HG02759 (cell line): ENCODE measurements at regions not wholly inside any gene's neighbourhood (a gene's known extent, or its start where the extent isn't known, plus 50 kb on each side); places are given as distances from the start of the nearest gene placed in this dataset.

Source experiments
- ATAC-seq: cut with Tn5 transposase; IDR thresholded peaks from one replicate; pipeline ENCODE4 v1.9.1; 2021; ENCODE audit warnings: mild to moderate bottlenecking, moderate library complexity; ENCODE audit not compliant: unreplicated experiment

DNA sequence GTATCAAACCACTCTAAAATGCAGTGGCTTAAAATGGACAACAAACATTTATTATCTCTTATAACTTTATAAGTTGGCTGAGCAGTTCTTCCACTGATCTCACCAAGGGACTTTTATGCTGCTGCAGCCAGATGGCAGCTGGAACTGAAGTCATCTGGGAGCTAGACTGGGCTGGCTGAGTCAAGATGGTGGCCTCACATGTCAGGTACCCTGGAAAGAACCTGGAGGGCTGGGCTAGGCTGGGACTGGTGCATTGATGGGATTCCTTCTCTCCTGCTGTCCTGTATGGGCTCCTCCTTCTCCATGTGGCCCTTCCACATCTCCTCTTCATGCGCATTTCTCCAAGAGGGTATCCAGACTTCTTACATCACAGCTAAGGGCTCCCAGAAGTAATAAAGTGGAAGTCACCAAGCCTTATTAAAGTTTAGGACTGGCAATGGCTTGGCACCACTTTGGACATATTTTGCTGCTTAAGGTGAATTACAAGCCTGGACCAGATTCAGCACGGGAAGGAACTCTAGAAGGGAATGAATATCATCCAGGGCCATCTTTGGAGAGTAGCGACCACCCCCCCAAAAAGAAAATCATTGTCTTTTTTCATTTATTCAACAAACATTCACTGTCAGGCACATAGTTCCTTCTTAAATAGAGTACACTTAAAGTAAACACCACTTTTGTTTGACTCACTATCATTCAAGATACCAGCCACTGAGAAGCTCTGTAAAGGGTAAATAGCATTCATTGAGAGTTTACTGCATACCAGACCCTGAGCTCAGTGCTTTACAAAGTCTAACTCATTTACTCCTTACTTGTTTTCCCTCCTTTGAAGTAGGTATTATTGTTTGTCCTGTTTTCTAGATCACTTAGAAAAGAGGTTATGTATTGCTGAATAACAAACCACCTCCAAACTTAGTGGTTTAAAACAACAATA lies 138.0 kb downstream of the ZFP36L2 start:
- no peak for ATAC-seq

DNA sequence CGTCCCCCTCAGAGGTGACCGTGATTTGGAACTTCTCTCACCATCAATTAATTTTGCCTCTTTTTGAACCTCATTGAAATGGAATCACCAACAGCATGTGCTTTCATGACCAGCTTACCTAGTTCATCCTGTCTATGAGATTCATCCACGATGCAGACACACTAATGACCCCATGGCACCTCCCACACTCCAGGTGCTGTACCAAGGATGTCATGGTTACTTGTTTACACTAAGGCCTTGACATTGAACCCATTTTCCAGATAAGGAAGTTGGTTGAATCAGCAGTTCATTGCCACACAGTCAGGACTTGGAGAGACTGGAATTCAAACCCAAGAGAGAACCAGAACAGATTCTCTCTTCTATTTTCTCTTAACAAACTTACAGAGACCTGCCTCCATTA lies 139.0 kb downstream of the ZFP36L2 start:
- no peak for ATAC-seq

DNA sequence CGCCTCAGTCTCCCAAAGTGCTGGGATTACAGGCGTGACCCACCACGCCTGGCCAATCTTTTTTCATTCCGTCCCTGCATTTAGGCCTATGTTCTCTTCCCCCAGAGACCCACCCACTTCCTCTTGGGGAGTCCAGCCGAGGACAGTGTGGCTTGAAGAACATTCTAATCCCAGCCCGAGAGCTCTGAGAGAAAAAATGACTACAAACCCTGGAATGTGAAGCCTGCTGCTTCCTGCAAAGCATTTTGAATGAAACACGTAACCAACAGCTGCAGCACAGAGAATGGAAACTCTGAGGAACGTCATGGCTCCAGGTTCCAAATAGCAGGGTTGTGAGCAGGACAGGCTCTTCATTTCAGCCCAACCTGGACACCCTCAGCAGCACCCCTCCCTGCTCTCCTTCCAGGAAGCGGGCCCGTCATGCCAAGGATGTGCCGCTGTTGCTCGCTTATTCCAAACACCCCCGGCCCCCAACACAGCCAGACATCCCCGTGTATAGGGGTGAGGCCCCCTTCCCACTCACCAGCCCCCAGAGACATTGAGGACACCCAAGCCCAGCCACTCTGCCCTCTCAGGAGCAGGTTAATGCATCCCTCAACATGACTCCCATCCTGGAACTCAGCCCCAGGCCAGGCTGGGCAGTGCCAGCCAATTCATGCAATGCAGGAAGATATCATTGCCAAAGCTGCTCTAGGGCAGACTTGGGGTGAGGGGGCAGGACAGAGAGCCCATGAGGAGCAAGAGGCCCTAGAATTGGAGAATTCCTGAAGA lies 139.8 kb downstream of the ZFP36L2 start:
- no peak for ATAC-seq

DNA sequence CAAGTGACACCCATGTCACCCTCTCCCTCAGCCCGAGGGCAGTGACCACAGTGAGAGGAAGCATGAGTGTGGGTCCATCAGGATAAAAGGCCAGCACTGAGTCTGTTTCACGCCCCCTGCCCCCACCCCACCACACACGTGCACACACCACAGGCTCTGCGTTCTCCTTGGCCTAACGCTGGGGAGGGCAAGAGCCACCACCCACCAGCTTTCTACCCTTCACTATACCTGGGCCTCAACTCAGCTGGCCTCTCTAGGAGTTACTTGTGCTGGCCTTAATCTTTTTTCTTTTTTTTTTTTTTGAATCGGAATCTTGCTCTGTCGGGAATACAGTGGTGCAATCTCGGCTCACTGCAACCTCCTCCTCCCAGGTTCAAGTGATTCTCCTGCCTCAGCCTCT lies 140.5 kb downstream of the ZFP36L2 start:
- no peak for ATAC-seq

DNA sequence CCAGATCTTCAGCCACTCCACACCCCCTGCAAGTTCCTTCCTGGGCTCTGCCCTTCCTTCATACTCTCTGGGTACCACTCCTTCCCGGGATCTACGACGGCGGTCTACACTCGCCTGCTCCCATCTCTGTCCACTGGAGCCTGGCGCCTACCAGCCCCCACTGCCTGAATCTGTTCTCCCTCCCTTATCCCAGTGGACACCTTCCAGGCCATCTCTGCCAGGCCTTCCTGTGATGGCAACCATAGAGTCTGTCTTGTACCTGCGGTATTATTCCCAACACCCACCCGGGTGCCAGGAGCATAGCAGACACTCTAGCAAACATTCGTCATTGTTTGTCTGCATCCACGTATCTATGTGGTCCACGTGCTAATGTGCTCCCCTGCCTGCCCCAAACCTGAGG lies 140.9 kb downstream of the ZFP36L2 start:
- ATAC-seq: no peak

DNA sequence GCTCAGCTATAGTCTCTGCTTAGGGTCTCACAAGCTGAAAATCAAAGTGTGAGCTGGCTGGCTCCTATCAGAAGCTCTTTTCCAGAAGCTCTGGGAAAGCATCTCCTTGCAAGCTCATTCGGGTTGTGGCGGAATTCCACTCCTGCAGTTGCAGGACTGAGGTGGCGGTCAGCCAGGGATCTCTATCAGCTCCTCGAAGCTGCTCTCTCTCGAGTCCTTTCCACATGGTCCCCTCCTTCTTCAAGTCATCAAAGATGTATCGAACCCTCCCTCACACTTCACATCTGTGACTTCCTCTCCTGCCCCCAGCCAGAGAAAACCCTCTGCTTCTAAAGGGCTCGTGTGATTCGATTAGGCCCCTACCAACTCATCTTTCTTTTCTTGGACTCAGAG lies 141.7 kb downstream of the ZFP36L2 start:
- no peak for ATAC-seq

DNA sequence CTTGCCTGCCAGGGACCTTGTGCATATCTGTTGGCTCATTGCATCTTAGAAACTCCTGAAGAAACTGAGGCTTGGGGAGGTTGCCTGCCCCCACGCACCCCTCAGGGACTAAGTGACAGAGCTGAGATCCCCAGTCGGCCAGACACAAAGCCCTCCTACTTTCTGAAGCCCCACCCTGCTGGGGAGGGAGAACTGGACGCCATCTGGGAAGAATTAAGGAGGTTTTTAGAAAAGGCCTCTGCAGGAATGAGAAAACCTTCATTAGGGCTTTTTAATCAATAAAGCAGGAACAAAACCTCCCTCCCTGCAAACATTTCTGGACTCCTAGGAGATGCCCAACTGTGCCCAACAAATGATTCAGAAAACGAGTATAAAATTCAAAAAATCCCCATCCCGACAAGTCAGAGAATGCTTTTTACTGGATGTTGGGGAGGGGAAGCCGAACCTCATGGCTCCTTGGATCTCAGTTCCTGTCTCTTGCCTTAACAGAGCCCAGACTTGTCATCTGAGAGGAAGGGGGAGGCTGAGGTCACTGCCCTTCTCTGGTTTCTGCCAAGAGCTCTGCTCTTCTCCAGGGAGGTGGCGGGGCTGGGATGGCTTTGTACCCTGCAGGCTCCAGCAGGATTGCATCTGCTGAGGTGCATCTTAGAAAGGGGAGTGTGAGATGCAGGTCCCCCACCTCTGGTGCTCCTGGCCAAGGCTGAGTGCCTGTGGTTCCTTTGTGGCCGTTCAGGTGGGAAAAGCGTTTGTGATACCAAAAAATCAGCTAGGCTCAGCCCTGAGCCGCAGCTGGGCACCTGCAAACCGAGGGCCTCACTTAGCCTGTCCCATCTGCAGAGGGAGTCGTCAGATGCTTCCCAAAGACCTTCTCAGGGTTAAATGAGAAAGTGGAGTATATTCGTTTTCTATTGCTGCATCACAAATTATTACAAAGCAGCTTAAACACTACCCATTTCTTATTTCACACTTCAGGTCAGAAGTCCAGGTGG lies 142.4 kb downstream of the ZFP36L2 start:
- ATAC-seq: no peak

DNA sequence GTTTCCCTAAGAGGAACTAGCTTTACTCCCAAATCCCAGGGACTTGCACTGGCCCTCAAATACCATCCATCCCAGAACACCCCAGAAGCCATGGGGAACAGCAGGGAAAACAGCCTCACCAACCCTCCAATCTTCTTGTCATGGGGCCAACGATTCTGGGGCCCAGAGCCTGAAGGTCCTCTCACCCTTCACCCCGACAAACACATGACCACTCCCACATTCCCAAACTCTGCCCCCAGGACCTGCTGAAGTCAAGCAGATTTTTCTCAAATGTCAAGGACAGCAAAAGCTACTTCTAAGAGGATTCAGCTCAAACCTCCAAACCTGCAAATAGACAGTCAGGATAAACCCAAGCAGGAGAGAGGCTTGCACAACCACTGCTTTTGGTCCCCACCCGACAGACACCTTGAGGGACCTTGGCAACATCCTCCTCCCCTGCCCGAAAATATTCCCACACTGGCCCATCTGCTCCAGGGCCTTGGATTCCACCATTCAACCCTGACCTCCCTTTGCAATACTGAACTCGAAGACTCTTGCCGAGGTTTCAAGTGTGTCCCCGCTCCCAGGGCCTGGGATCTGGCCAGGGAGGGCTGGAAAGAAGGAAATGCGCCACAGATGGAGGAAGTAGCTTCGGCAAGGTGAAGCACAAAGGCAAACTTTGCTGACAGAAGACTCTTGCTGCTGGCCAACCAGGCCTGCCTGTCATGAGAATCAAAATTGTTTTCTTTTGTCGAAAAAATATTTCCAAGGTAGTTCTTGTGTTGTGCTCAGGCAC lies 143.3 kb downstream of the ZFP36L2 start:
- ATAC-seq: no peak

DNA sequence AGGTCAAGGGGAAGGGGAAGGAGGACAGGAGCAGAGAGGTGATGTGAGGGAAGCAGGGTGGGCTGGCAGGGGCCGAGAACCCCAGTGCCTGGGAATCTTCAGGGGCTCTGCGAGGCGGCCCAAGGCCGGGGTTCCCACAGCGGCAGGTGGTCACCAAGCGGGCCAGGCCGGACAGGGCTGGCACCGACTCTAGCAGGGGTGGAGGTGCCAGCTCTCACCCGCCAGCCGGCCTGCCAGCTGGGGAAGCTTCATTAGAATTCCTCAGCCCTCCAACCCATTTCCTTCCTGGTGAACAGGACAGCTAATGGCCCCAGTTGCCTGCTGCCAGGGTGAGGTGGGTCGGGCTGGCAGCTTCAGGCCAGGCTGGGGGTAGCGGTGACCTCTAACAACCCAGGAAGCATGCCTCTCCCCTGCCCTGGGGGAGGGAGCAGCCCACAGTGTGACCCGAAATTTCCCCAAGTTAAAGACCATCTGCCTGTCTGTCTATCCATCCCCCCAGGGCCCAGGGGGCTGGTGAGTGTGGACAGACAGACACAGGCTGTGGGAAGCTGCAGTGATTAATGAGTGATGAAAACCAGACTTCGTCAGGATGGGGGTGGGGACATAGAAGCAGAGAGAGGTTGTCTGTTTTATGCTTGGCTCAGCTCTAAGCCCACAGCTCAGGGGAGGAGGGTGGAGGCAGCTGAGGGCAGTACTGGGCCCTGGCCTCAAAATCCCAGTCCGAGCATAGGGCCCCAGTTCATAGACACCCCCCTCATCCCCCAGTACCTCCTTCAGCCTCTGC lies 144.1 kb downstream of the ZFP36L2 start:
- ATAC-seq: no peak

DNA sequence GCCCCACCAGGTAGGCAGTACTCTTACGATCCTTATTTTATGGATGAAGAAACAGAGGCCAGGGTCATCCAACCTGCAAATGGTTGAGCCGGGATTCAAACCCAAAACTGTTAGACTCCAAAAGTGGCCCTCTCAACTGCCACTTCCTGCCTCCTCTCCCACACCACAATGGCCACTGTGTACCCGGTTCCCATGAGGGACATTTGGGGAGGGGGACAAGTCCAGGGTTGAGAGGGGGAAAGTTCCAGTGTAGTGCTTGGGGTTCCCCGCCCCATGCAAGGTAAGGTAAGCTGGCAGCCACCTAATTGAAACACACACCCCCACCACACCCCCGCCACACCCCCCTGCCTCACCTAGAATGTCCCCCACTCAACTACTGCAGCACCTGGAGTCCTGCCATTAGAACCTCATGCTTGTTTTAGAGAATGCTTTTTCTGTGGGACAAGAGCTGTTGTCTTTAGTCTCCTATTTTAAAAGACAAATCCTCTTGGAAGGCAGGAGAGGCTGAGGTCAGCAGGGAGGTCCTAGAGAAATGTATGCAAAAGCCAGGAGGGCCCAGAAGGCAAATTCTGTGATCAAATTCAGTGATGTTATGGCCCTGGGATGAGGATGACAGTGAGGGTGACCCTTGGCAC lies 145.2 kb downstream of the ZFP36L2 start:
- ATAC-seq: no peak

DNA sequence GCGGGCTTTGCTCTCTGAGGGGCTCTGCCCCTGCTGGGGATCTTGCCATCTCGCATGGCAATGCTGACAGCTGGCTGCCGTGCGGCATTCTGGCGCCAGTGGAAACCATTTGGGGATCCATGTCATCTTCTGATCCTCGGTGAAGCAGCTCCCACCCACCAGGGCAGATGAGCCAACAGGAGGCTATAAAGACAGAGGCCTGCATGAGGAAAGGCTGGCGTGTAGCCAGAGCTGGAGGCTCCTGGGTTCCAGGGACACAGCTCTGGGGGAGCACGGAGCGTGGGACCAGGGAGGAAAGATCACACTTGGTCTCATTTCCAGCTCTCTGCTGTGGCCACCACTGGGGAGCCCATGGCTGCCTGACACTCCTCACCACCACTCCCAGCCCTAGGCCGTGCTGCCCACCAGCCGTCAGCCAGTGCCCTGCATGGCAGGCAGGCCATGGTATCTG lies 145.8 kb downstream of the ZFP36L2 start:
- ATAC-seq: no peak

DNA sequence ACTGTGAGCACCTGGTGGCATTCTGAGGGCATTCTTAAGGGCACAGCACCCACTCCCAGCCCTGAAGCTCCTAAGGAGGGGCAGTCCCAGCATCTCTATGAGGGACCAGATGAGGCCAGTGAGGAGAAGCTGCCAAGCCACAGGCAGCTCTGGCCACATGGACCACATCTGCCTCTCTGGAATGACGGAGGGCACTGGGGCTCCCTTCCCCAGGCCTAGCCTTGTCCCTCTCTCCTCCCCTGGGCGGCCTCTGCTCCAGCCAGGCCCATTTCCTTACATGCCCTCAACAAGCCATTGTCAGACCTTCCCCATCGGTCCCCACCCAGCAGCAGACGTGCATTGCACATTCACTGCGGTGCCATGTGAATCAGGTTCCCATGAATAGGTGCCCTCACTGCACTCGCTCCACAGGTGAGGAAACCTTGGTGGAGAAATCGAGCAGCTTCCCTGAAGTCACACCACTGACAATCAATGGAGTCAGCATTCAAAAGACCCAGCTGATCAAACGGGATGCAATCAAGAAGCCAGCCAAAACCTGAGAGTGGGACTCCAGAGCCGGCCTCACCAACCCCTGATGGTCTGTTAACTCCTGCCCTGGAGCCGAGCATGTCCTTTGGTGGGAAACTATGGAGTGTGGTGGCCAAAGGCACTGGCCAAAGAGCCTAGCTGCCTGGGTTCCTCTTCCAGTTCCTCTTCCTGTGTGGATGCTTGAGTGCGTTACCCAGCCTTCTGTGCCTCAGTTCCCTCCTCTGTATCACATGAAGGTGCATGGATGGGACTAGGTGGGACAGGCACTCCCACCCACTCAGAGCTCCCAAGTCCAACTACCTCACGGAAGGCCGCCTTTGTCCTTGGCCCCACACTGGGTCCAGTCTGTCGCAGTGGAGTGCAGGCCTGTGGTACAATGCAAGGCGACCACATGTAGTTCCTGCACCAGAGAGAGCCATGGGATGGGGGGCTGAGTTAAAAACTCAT lies 147.3 kb downstream of the ZFP36L2 start:
- no peak for ATAC-seq

DNA sequence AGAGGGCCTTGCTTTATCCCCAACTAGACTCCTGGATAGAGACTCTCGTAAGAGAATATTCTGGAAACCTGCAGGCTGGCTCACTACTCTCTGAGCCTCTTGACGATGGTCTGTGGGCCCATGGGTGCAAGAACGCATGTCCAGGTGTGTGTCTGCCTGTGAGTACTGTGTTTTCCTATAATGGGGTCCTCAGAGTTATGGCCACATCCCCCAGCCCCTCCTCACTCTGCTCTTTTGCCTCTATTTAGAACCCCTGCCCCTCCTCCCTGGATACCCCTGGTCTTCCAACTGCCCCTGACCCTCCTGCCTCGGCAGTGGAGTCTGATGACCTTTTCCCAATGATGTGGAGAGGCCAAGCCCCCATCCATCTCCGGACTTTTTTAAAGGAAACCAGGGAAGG lies 148.1 kb downstream of the ZFP36L2 start:
- ATAC-seq: no peak

DNA sequence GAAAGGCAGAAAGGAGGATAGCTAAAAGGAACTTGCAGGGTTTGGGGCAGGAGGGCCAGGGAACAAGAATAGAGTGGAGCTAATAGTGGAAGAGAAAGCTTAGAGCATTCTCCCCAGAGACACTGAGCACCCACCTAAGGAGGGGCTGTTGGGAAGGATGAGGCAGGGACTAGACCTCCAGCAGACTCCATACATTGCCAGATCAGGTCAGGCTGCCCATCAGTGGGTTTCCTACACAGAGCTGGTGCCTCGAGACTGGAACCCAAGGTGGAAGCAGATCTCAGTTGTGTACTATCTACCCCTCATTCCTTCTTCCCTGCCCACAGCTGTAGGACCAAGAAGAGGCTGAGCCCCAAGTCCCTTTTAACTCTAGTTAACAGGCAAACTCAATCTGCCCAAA lies 148.5 kb downstream of the ZFP36L2 start:
- no peak for ATAC-seq

DNA sequence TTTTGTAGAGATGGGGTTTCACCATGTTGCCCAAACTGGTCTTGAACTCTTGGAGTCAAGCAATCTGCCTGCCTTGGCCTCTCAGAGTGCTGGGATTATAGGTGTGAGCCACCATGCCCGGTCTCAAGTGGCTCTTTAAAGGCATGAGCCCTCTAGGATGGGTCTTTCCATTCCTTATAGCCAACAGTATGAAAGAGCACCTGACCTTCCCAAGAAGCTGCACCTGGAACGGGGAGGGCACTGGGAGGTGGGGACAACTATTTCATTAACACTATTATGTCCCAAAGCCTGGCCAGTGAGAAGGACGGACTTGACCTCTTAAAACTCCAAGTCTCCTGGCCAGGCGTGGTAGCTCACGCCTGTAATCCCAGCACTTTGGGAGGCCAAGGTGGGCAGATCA lies 149.7 kb downstream of the ZFP36L2 start:
- ATAC-seq: no peak

DNA sequence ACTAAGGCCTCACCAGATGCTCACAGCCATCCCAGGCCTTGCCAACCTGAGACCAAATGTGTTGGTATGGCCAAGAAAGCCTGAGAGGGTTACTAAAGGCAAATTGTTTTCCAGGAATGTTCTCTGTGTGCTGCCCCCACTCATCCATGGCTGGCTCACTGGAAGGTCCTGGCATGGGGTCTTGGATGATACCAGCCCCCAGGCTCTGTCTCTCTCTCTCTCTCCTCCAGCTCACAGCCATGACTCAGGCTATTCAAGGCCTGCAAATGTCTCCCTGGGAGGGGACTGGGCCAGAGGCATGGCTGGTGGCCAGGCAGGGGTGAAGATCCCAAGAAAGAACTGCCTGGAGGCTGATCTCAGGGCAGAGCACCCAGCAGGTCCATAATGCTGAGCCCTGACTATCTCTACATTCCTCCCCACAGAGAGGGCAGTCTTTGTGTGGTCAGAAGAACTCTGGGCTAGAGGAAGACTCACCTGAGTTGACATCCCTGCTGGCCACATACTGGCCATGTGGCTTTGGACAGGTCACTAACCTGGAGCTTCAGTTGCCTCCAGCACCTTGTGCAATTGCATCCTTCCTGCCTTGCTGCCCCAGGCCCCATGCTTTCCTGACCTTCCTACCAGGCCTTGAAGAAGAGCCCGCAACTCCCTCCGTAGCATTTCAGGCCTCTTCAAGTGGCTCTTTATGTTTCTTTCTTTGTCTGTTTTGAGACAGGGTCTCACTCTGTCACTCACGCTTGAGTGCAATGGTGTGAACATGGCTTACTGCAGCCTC lies 150.4 kb downstream of the ZFP36L2 start:
- no peak for ATAC-seq

DNA sequence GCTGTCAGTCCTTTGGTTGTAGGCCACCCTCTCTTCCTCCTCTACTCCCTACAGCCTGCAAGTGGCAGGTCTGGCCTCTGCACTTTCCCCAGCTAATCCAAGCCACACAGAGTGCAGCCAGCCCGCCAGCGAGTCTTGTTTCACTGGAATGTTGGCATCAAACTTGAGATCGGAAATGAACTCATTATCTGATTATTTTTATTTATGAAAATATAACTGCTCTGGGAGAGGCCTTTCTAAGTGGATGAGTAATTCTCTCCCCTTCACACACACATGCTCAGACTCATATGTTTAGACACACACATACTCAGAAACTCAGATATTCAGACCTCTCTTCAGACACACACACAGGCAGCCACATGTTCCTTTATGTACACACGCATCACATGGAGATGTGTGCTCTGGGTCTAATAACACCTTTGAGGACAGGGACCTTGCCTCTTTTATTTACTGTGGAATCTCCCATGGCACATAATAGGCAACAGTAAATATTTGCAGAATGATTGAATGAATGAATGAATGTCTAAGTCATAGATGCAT lies 151.3 kb downstream of the ZFP36L2 start:
- no peak for ATAC-seq
